Tongue (tissue), 1 donor: ENCODE measurements at regions not wholly inside any gene's neighbourhood (a gene's known extent, or its start where the extent isn't known, plus 50 kb on each side); places are given as distances from the start of the nearest gene placed in this dataset.
"Not testable (repeated sequence)": the region's sequence is repeated elsewhere in the genome, so short reads cannot be mapped to it uniquely, and the experiment has no call there.

Experiments used
- DNase-seq: peaks from one replicate; pipeline ENCODE4 v3.0.0-alpha.2; 2015

DNA sequence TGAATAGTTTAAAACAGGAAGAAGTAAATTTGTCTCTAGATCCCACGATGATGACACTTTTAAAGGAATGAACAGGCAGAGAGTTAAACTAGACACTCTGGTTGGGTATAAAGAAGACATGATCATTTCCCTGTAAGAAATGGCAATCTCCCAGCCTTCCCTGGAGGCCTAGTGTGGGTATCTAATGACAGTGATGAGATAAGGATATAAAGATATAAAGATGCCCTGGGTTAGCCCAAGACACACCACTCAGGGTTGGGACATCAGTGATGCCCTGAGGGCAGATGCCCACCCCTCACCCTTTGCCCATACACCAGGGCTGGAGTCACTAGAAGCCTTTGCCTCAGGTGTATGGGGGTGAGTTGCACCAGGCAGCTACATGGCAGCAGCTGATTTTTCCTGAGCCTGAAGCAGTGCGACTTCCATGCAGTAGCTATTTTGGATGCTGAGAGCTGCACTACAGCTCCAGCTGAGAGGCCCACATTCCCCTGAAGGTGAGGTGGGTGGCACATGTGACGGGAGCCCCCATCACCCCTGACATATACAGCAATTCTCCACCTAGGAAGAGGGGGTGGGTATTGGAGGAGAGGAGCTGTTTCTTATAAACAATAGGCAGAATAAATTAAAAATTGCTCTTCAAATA lies 177.5 kb downstream of the NDFIP2 start:
- DNase-seq = peak; percentile 51

DNA sequence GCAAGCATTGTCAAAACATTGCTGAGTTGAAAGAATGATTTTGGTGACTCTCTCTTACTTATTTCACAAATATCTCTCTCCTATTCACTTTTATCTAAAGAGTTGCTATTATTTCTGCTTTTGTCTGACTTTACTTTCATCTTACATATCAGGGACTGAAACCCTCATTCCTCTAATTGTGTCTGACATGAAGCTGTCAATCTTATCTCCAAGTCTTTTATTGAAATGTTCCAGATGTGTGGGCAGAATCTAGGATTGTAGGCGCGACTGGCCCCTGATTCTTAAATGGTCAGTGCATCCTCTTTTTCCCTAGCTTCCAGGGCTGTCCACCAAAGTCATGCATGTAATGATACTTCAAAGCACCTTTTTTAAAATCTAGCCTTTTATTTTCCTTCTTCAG lies 174.6 kb downstream of the NDFIP2 start:
- no peak for DNase-seq

DNA sequence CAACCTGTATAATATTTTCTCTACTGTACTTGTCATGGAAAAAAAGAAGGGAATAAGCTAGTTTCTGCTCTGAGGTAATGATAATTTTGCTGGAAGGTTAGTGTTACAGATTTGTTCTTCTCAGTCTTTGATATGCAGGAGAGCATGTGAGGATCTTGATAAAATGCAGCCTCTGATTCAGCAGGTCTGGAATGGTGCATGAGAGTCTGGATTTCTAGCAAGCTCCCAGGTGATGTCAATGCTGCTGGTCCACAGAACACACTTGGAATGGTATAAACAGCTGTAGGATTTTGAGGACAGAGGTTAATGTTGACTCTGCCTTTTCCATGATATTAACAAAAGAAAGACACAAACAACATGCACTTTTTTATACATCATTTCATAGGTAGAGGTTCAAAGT lies 173.6 kb downstream of the NDFIP2 start:
- DNase-seq = no peak

DNA sequence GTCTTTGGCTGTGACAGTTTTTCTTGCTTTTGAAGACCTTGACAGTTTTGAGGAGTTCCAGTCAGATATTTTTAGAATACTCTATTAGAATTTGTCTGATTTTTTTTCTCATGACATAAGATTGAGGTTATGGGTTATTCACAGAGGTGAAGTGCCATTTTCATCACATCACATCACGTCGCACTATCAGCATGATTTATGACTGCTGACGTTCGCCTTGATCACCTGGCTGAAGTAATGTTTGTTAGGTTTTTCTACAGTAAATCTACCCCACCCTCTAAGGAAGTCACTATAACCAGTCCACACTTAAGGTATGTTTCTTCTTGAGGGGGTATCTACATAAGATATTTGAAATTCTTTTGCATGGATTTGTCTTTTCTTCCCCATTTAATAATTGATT lies 169.7 kb downstream of the NDFIP2 start:
- no peak for DNase-seq

DNA sequence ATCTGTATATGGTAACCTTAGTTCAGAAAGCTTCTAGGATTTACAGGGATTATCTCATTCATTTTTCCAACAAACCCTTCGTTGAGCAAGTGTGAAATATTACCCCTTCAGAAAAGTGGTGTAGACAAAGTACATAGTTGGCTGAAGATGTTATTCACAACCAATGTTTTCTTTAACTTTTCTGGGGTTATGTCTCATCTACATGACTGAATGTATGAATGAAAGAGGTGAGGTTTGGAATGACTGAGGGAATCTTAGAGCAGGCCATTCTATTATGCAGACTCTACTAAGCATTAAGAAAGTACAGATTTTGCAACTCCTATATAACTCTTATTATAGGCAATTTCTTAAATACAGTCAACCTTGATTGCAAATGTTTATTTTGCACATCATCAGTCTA lies 167.2 kb downstream of the NDFIP2 start:
- no peak for DNase-seq

DNA sequence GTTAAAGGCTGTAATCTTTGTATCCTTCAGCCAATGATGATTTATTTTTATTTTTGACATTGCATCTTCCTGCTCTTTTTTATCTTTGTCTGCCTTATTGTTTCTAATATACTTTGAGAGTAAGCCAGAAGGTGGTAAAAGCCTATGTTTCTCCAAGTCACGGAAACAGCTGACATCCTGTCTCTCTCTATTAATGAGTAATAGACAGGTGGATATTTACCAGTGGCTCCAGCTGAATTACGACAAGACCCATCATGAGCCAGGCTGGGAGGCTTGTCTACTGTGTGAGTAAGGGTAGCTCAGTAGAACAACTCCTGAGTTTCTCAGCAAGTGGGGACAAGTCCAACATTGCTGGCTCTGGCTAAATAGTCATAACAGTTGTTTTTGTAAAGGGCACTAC lies 166.6 kb downstream of the NDFIP2 start:
- peak; percentile 76 for DNase-seq

DNA sequence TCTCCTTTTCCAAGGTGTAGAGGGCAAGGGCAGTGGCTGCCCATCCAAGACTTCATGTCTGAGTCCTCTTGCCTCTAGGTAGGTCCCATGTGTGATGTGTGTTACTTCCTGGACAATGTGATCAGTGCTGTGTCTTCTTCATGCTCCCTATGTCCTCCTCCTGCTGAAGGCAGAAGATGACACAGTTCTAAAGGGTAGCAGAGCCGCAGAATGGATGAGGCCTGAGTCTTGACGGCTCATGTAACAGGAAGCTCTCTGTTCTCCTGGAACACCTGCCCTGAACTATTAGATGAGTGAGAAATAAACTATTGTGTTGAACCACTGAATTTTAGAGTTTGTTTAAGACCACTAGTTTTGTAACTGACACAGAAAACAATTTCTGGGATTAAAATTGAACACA lies 165.9 kb downstream of the NDFIP2 start:
- no peak for DNase-seq

DNA sequence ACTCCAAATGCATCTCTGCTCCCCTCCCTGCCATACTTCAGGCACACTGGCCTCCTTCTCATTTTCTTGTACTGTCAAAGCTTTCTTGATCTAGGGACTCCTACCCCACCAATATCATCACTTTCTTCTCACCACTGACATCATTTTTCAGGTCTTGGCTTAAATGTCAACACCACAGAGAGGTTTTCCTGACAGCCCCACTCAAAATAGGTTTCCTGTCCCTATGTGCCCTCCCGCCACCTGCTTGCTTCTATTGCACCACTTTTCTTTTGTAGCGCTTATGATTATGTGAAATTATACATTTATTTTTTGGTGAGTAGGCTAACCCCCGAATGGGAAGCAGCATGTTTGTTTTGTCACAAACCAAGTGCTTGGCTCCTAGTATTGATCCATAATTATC lies 164.6 kb downstream of the NDFIP2 start:
- DNase-seq = no peak

DNA sequence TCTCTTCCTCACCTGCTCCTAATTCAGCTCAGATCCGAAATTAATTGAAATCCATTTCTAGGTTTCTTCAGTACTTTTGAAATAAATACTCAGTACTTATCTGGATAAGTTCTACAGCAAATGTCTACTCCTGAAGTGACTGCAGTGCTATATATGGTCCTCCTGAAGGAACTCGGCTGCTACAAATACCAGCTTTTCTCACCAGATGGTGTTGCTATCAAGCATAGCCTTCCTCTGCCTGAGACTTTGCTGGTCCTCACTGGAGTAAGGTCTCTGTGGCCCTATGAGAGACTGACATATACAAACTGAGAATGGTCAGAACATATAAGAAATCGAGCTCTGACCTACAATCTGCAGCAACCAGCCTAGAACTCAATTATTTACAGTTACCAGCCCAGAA lies 161.6 kb downstream of the NDFIP2 start:
- DNase-seq = no peak

DNA sequence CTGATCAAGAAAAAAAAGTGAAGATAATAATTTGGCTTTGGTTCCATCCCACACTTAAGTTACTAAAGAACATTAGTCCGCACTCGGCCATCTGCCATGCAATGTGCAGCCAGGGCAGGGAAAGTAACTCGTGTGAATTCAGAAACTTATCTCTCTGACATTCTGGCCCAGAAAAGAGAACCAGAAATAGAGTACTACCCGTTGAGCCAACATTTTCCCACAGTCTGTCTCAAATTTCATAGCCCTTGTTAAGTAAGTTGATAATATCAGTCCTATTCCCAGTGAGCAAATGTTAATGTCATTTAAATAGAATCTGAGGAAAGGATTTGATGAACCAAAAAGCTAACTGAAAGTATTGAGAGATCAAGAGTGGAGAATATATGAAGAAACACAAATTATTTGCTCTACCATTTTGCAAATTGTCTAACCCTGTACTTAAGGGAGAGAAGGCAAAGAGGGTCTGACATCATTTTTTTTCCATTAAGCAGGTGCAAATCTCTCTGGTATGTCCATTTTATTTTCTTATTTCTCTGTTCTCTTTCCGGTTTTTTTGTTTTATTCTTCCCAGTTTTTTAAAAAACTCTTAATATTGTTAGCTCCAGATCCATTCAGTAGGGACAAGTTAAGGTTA lies 156.3 kb downstream of the NDFIP2 start:
- peak; percentile 84 for DNase-seq

DNA sequence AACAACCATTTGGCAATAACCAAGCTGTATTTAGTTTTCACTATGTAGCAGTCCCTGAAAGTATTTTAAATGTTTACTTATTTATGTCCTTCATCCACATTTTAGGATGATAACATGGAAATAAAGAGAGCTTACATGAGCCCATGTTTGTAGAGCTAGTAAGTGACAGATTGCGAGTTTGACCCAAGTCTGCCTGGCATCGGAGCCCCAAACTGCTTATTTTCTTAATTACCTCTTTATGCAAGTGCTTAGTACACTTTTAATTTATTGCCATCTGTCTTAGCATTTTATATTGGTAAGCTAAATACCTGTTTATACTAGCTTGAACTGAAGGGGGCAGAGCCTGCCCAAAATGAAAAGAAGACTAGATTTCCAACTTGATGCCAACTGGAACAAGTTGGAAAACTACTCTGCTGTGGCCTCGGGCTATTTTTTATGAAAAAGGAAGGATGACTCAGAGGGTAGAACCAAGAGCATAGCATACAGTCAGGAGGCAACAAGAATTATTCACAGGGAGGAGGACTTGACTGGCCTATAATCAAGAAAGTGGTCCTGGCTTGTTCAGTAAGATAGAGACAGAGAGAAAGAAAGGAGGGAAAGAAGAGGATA lies 150.2 kb downstream of the NDFIP2 start:
- DNase-seq = peak; percentile 63

DNA sequence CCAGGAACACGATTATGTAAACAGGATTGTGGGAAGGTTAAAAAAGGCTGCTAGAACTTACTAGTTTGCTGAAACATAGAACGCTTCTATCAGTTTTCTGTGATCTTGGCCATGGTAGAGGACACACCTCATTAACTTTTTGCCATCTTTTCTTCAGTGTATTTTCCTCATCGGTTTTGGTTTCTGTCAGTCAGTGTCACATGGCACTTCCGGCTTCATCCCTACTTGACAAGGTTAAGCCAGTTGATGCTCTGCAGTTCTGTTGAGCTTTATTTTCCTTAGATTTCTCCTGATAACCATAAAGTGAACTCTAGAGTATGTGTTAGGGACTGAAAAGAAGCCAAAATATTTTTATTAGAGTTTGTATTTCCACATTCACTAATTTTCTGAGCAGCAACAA lies 147.5 kb downstream of the NDFIP2 start:
- no peak for DNase-seq

DNA sequence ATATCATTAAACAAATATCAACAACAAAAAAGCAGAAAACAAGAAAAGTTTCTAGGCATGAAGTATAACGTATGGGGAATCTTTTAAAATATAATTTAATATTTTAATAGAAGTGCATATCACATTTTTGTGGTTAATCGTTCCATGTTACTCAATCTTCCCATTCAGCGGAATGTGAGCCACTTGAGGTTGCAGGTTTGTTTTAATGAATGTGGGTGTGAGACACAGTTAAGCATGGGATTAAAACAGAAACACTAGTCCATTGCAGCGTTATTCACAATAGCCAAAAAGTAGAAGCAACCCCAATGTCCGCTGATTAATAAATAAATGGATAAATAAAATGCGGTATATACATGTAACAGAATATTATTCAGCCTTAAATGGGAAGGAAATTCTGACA lies 146.0 kb downstream of the NDFIP2 start:
- no peak for DNase-seq

DNA sequence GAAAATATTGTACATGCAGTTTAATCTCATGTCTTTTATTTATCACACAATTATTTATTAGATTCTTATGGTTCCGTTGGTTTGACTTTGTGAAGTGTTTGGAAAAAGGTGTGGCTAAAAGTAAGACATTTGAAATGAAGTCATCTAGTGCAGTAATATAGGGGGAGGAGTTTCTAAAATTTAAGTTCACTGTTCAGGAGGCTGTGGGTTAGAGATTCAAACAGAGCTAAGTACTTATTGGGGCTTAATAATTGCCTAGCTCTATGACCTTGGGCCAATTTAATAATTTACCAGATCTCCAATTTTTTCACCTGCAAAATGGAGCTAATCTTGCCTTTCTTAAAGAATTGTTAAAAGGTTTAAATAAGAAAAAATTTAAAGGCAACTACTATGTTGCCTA lies 144.6 kb downstream of the NDFIP2 start:
- DNase-seq = no peak

DNA sequence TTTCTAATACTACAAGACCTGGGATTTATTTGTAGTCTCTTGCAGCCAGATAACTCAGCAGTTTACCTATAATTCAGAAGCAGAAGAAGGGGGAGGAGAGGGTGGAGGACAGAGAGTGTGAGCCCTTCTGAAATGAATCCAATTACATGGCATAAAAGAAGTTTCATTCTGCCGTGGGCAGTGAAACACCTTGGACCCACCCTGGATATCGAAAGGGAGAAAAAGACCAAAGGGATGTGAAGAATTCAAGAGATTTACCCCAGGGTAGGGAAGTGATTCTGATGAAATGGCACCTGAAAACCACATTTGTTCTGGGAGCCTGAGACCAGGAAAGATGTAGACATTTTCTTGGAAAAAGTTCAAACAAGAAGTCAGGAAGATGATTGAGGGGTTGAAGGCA lies 140.9 kb downstream of the NDFIP2 start:
- no peak for DNase-seq

DNA sequence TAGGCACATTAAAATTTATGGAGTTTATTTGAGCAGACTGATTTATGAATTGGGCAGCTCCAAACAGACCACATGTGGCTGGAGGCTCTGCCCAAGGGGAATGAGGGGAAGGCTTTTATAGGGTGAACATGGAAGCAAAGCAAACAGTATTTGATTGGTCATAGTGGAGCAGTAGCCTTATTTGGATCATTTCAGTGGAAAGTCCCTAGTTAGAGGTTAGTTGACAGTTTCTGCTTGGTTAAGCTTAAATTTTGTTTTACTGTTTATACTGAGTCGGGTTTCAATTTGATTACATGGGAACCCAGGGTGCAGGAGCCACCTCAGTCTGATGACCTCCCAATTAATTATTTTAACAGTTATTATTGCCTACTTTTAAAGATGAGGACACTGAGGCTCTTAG lies 140.5 kb downstream of the NDFIP2 start:
- DNase-seq = no peak

DNA sequence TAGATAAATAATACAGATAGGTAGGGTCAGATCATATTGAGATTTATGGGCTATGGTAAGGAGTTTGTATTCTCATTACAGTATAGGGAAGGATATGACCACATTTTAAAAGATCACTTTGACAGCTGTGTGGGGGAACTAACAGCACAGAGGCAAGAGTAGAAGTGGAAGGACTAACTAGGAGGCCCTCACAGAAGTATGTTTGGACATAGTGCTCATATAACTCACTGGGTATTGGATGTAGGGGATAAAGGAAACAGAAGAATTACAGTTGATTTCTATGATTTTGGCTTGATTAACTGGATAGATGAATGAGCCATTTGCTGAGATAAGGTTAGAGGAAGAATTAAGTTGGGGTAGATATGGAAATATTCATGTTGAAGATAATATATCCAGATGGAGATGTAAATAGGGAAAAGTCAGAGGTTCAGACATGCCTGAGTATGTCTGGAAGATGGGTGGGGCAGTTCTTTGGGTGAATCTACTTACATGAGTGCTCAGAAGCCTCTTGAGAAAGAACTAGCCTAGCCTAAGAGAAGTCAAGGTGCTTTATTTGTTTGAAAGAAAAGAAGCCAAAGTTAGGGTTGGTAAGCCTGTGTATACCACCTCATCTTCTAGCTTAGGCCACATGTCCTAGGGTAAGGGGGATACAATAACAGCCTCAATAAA lies 133.4 kb downstream of the NDFIP2 start:
- DNase-seq = no peak

DNA sequence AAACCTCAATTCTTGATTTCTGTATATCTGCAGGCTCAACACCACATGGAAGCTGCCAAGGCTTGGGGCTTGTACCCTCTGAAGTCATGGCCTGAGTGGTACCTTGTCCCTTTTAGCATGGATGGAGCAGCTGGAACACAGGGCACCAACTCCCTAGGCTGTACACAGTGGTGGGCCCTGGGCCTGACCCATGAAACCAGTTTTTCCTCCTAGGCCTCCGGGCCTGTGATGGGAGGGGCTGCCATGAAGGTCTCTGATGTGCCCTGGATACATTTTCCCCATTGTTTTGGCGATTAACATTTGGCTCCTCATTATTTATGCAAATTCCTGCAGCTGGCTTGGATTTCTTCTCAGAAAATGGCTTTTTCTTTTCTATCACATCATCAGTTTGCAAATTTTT lies 131.6 kb downstream of the NDFIP2 start:
- no peak for DNase-seq

DNA sequence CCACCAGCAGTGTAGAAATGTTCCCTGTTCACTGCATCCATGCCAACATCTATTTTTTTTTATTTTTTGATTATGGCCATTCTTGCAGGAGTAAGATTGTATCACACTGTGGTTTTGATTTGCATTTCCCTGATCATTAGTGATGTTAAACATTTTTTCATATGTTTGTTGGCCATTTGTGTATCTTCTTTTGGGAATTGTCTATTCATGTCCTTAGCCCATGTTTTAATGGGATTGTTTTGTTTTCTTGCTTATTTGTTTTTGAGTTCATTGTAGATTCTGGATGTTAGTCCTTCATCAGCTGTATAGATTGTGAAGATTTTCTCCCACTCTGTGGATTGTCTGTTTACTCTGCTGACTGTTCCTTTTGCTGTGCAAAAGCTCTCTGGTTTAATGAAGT lies 126.9 kb downstream of the NDFIP2 start:
- DNase-seq = not testable (repeated sequence)
